ENCODE measurements at regions not wholly inside any gene's neighbourhood (a gene's known extent, or its start where the extent isn't known, plus 50 kb on each side); places are given as distances from the start of the nearest gene placed in this dataset.

DNA sequence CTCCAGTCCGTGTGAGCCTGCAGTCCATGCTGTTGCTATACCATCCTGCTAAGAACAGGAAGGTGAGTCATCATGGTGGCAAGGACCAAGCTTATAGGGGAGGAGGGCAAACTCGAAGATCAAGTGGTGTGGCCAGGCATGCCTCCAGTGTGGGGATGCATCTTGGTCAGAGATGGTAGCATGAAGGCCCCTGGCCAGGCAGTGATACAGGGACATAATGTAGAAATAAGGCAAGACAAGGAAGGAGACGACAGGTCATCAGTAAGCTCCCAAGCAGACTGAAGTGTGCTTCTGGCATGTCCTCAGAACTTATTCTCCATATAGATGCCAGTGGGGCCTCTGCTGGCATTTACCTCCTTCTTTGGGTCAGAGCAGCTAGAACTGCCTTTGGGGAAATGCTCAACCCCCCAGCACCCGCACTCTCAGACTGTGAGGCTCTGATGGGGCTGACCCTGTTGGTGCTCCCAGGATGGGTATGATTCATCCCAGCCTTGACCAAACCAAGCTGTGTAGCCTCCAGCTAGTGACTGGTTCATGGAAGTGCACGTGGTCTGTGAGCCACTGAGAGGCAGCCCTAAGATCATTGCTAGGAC, 52.5 kb upstream of the ATP2B2 start:
- Histone ChIP-seq H3K9me3 (ENCODE audit: insufficient read depth, low read depth, low read length) (no peaks in the 10 kb centered on the region), H3K4me1 (ENCODE audit: insufficient read depth, low read length) (peaks cover 11% of the 10 kb centered on the region), H3K4me2 (ENCODE audit: low read length) (no peak overlapping the region), H3K9ac (ENCODE audit: low read length) (no peak overlapping the region), H4K20me1 (ENCODE audit: insufficient read depth, low read length) (no peaks in the 10 kb centered on the region), H3K36me3 (ENCODE audit: insufficient read depth, low read length) (no peaks in the 10 kb centered on the region), H3K79me2 (ENCODE audit: insufficient read depth, low read length) (no peaks in the 10 kb centered on the region), H3K4me3 (ENCODE audit: insufficient read depth, low read depth, low read length) (no peak overlapping the region), H2AFZ (ENCODE audit: low read depth, low read length) (no peak overlapping the region), H3K27ac (ENCODE audit: low read depth, low read length) (no peak overlapping the region), H3K27me3 (ENCODE audit: insufficient read depth, low read length) (peaks cover 4% of the 10 kb centered on the region)
- DNase-seq (ENCODE audit: low read depth), result peak; percentile 52
- Mint-ChIP-seq H3K27me3 (ENCODE audit: low read depth, unreplicated experiment) (peaks cover 48% of the 10 kb centered on the region), H3K9me3 (ENCODE audit: unreplicated experiment) (peaks cover 4% of the 10 kb centered on the region), H3K36me3 (ENCODE audit: low read depth, unreplicated experiment) (peaks cover 2% of the 10 kb centered on the region), H3K4me3 (ENCODE audit: unreplicated experiment) (no peak overlapping the region), H3K4me1 (ENCODE audit: low read depth, unreplicated experiment) (peaks cover 5% of the 10 kb centered on the region), H3K27ac (ENCODE audit: unreplicated experiment) (no peak overlapping the region)
- TF ChIP-seq EZH2 (IDR thresholded peaks at IDR 0.05; ENCODE audit: insufficient read depth, low read length), result no peak
- TF ChIP-seq, protein P1, sequence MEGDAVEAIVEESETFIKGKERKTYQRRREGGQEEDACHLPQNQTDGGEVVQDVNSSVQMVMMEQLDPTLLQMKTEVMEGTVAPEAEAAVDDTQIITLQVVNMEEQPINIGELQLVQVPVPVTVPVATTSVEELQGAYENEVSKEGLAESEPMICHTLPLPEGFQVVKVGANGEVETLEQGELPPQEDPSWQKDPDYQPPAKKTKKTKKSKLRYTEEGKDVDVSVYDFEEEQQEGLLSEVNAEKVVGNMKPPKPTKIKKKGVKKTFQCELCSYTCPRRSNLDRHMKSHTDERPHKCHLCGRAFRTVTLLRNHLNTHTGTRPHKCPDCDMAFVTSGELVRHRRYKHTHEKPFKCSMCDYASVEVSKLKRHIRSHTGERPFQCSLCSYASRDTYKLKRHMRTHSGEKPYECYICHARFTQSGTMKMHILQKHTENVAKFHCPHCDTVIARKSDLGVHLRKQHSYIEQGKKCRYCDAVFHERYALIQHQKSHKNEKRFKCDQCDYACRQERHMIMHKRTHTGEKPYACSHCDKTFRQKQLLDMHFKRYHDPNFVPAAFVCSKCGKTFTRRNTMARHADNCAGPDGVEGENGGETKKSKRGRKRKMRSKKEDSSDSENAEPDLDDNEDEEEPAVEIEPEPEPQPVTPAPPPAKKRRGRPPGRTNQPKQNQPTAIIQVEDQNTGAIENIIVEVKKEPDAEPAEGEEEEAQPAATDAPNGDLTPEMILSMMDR (IDR thresholded peaks at IDR 0.05; ENCODE audit: insufficient read depth, low read depth, low read length), result no peak
- no peak for FAIRE-seq

DNA sequence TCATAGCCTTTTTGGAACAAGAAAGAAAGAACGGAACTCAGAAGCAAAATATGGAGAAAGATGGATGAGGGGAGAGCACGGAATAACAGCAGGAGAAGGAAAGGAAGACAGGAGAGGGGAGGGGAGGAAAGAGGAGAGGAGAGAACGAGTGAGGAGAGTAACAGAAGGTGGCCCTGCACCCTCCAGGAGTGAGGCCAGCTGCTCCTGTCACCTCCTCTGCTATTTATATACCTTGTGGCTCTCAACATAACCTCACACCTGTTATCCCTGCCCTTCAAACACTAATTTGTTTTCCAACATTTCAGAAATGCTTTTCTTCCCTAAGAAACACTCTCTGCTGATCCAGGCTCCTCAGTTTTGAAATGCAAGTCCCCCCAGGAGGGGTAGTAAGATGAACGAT, 53.4 kb upstream of the ATP2B2 start:
- Histone ChIP-seq H3K36me3 (ENCODE audit: insufficient read depth, low read length) (no peaks in the 10 kb centered on the region), H3K27me3 (ENCODE audit: insufficient read depth, low read length) (peaks cover 8% of the 10 kb centered on the region), H3K4me2 (ENCODE audit: low read length) (no peak overlapping the region), H3K9ac (ENCODE audit: low read length) (no peak overlapping the region), H3K27ac (ENCODE audit: low read depth, low read length) (no peak overlapping the region), H4K20me1 (ENCODE audit: insufficient read depth, low read length) (no peaks in the 10 kb centered on the region), H3K4me1 (ENCODE audit: insufficient read depth, low read length) (peaks cover 9% of the 10 kb centered on the region), H2AFZ (ENCODE audit: low read depth, low read length) (no peak overlapping the region), H3K4me3 (ENCODE audit: insufficient read depth, low read depth, low read length) (no peak overlapping the region), H3K79me2 (ENCODE audit: insufficient read depth, low read length) (no peaks in the 10 kb centered on the region), H3K9me3 (ENCODE audit: insufficient read depth, low read depth, low read length) (no peaks in the 10 kb centered on the region)
- Mint-ChIP-seq H3K27me3 (ENCODE audit: low read depth, unreplicated experiment) (peaks cover 55% of the 10 kb centered on the region), H3K36me3 (ENCODE audit: low read depth, unreplicated experiment) (peaks cover 2% of the 10 kb centered on the region), H3K4me1 (ENCODE audit: low read depth, unreplicated experiment) (peaks cover 5% of the 10 kb centered on the region), H3K27ac (ENCODE audit: unreplicated experiment) (no peak overlapping the region), H3K9me3 (ENCODE audit: unreplicated experiment) (peaks cover 4% of the 10 kb centered on the region), H3K4me3 (ENCODE audit: unreplicated experiment) (no peak overlapping the region)
- TF ChIP-seq, protein P1 (IDR thresholded peaks at IDR 0.05; ENCODE audit: insufficient read depth, low read depth, low read length), result no peak
- no peak for TF ChIP-seq EZH2 (IDR thresholded peaks at IDR 0.05; ENCODE audit: insufficient read depth, low read length)
- DNase-seq (ENCODE audit: low read depth) (no peak), FAIRE-seq (no peak)

DNA sequence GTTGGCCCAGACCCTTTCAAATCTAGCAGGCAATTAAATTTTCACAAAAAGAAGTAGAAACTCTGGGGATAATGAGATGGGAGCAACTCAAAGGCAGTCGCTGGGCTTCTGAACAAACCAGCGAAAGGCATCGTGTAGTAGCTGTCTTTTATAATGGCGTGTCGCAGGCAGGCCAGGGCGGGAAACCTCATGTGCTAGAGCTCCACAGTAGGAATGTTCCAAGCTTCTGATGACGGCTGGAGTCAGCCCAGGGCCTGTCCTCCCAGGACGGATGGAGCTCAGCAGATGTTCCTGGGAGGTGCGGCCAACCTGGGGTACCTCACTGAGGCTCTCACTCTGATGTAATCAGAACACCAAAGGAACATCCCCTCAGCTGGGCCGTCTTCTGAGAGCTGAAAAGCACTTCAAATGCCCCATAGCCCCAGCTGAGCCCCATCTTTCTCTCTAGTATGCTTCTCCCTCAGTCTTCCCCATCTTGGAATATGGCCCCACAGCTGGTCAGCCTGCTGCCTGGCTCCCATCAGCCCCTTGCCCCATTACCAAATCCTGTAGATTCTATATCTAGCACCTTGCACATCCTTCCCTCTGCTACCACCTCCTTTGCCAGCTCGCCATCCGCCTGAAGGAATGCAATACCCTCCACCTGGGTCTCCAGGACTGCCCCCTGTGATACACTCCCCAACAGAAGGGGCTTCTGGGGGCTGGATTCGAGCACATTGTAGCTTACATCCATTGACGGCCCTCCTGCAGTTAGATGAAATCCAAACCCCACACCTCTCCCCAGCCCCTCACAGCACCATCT, 54.9 kb upstream of the ATP2B2 start:
- Mint-ChIP-seq H3K27ac (ENCODE audit: unreplicated experiment) (no peak overlapping the region), H3K9me3 (ENCODE audit: unreplicated experiment) (peaks cover 4% of the 10 kb centered on the region), H3K36me3 (ENCODE audit: low read depth, unreplicated experiment) (peaks cover 2% of the 10 kb centered on the region), H3K27me3 (ENCODE audit: low read depth, unreplicated experiment) (peaks cover 68% of the 10 kb centered on the region), H3K4me3 (ENCODE audit: unreplicated experiment) (no peak overlapping the region), H3K4me1 (ENCODE audit: low read depth, unreplicated experiment) (peaks cover 5% of the 10 kb centered on the region)
- DNase-seq (ENCODE audit: low read depth) (no peak), FAIRE-seq (no peak)
- no peaks in the 10 kb centered on the region for H3K79me2 ChIP-seq (ENCODE audit: insufficient read depth, low read length)
- no peak overlapping the region for H3K4me2 ChIP-seq (ENCODE audit: low read length)
- H3K27me3 ChIP-seq (ENCODE audit: insufficient read depth, low read length), result peaks cover 9% of the 10 kb centered on the region
- no peak overlapping the region for H3K27ac ChIP-seq (ENCODE audit: low read depth, low read length)
- no peak overlapping the region for H3K4me3 ChIP-seq (ENCODE audit: insufficient read depth, low read depth, low read length)
- H3K36me3 ChIP-seq (ENCODE audit: insufficient read depth, low read length), result no peaks in the 10 kb centered on the region
- H3K4me1 ChIP-seq (ENCODE audit: insufficient read depth, low read length), result peaks cover 9% of the 10 kb centered on the region
- TF ChIP-seq, protein P1 (IDR thresholded peaks at IDR 0.05; ENCODE audit: insufficient read depth, low read depth, low read length), result no peak
- TF ChIP-seq EZH2 (IDR thresholded peaks at IDR 0.05; ENCODE audit: insufficient read depth, low read length), result no peak
- no peaks in the 10 kb centered on the region for H4K20me1 ChIP-seq (ENCODE audit: insufficient read depth, low read length)
- H2AFZ ChIP-seq (ENCODE audit: low read depth, low read length), result no peak overlapping the region
- H3K9me3 ChIP-seq (ENCODE audit: insufficient read depth, low read depth, low read length), result no peaks in the 10 kb centered on the region
- H3K9ac ChIP-seq (ENCODE audit: low read length), result no peak overlapping the region

Measured in astrocyte (in vitro differentiated cells and primary cell).